Activated CD8-positive, alpha-beta T cell treated with anti-CD3 and anti-CD28 coated beads, Interleukin-2, amount 10 ng/mL, durations not matched to agents 7 days and 5 days (primary cell): ENCODE measurements at regions not wholly inside any gene's neighbourhood (a gene's known extent, or its start where the extent isn't known, plus 50 kb on each side); places are given as distances from the start of the nearest gene placed in this dataset.

Experiments used
- ATAC-seq: fragments of 150-1000 bp; cut with Tn5 transposase; one replicate; pipeline ENCODE4 v1.10.0; 2021; ENCODE audit warnings: moderate library complexity
- CTCF ChIA-PET: fragments of 350-600 bp; sonication (Branson Sonifier 250); formaldehyde crosslinking; loops from one replicate; lab custom pipeline; 2021; ENCODE audit warnings: antibody characterized with exemption; lab: Charles Lee
- POLR2A ChIA-PET: fragments of 350-600 bp; sonication (Branson Sonifier 250); formaldehyde crosslinking; loops from one replicate; lab custom pipeline; 2021; ENCODE audit warnings: antibody characterized with exemption; lab: Charles Lee
- DNase-seq: peaks from one replicate; pipeline ENCODE4 v3.0.0-alpha.2; 2020
- H3K27ac Mint-ChIP-seq: one replicate; pipeline ENCODE4 v1.8.0; 2021; ENCODE audit warnings: mild to moderate bottlenecking, mixed read lengths
- H3K27me3 Mint-ChIP-seq: one replicate; pipeline ENCODE4 v1.8.0; 2021; ENCODE audit warnings: low read depth, mixed read lengths
- H3K36me3 Mint-ChIP-seq: one replicate; pipeline ENCODE4 v1.8.0; 2021; ENCODE audit warnings: low read depth, mixed read lengths
- H3K4me1 Mint-ChIP-seq: one replicate; pipeline ENCODE4 v1.8.0; 2021; ENCODE audit warnings: low read depth, mixed read lengths
- H3K4me3 Mint-ChIP-seq: one replicate; pipeline ENCODE4 v1.8.0; 2021; ENCODE audit warnings: mild to moderate bottlenecking, mixed read lengths
- H3K9me3 Mint-ChIP-seq: one replicate; pipeline ENCODE4 v1.8.0; 2022; ENCODE audit warnings: mixed read lengths; ENCODE audit not compliant: insufficient read depth

DNA sequence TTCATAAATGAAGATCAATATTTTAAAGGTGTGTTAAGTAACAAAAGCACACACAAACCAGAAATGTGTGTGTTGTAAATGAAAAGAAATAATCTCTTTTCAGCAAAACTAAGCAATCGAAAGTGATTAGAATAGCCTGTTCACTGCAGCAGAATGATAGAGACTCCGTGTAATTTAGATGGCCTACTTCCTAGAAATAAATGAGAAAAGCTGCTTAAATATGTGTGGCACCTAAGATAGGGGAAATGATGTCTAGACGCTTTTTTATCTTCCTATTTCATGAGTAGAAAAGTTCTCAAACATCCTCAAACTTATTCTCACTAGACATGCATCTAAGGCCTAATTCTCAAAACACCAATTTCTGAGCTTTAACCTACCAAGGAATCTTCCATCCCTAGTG is 124.7 kb upstream of the BRINP3 start:
- H3K4me3 Mint-ChIP-seq = no peak overlapping the region
- no peak overlapping the region for H3K27ac Mint-ChIP-seq
- no peaks in the 10 kb centered on the region for H3K36me3 Mint-ChIP-seq
- CTCF ChIA-PET = no interaction called here
- H3K27me3 Mint-ChIP-seq = no peaks in the 10 kb centered on the region
- POLR2A ChIA-PET = no interaction called here
- no peaks in the 10 kb centered on the region for H3K9me3 Mint-ChIP-seq
- ATAC-seq (no peak), DNase-seq (no peak)
- H3K4me1 Mint-ChIP-seq = no peaks in the 10 kb centered on the region

DNA sequence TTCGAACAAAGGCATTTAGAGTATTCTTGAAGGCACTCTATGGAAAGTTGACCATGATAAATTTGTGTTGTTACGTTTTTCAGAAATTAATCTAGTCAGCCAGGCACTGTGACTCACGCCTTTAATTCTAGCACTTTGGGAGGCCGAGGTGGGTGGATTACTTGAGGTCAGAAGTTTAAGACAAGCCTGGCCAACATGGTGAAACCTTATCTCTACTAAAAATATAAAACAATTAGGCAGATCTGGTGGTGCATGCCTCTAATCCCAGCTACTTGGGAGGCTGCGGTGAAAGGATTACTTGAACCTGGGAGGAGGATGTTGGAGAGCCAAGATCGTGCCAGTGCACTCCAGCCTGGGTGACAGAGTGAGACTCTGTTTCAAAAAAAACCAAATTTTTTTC is 130.6 kb upstream of the BRINP3 start:
- Mint-ChIP-seq H3K27me3 (no peaks in the 10 kb centered on the region), H3K4me1 (no peaks in the 10 kb centered on the region), H3K36me3 (no peaks in the 10 kb centered on the region), H3K27ac (no peak overlapping the region), H3K9me3 (no peaks in the 10 kb centered on the region), H3K4me3 (no peak overlapping the region)
- no peak for DNase-seq
- CTCF ChIA-PET = no interaction called here
- POLR2A ChIA-PET = no interaction called here
- ATAC-seq = no peak

DNA sequence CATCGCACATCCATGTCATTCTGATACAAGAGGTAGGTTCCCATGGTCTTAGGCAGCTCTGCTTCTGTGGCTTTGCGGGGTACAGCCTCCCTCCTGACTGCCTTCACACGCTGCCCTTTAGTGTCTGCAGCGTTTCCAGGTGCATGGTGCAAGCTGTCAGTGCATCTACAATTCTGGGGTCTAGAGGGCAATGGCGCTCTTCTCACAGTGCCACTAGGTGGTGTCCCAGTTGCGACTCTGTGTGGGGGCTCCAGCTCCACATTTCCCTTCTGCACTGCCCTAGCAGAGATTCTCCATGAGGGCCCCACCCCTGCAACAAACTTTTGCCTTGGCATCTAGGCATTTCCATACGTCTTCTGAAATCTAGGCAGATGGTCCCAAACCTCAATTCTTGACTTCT is 138.2 kb upstream of the BRINP3 start:
- ATAC-seq (no peak), DNase-seq (no peak)
- no peak overlapping the region for H3K27ac Mint-ChIP-seq
- H3K27me3 Mint-ChIP-seq = no peaks in the 10 kb centered on the region
- ChIA-PET CTCF (no interaction called here), POLR2A (no interaction called here)
- no peaks in the 10 kb centered on the region for H3K4me1 Mint-ChIP-seq
- H3K4me3 Mint-ChIP-seq = no peak overlapping the region
- no peaks in the 10 kb centered on the region for H3K36me3 Mint-ChIP-seq
- H3K9me3 Mint-ChIP-seq = peaks cover 8% of the 10 kb centered on the region

DNA sequence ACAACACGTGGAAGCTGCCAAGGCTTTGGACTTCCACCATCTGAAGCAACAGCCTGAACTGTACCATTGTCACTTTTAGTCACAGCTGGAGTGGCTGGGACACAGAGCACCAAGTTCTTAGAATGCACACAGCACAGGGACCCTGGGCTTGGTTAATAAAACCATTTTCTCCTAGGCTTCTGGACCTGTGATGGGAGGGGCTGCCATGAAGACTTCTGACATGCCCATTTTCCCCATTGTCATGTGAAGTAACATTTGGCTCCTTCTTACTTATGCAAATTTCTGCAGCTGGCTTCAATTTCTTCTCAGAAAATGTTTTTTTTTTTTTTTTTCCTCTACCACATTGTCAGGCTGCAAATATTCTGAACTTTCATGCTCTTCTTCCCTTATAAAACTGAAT is 138.6 kb upstream of the BRINP3 start:
- no peaks in the 10 kb centered on the region for H3K27me3 Mint-ChIP-seq
- ATAC-seq (no peak), DNase-seq (no peak)
- POLR2A ChIA-PET = no interaction called here
- no peaks in the 10 kb centered on the region for H3K36me3 Mint-ChIP-seq
- H3K9me3 Mint-ChIP-seq = peaks cover 8% of the 10 kb centered on the region
- no peak overlapping the region for H3K27ac Mint-ChIP-seq
- H3K4me1 Mint-ChIP-seq = no peaks in the 10 kb centered on the region
- no peak overlapping the region for H3K4me3 Mint-ChIP-seq
- CTCF ChIA-PET = no interaction called here

DNA sequence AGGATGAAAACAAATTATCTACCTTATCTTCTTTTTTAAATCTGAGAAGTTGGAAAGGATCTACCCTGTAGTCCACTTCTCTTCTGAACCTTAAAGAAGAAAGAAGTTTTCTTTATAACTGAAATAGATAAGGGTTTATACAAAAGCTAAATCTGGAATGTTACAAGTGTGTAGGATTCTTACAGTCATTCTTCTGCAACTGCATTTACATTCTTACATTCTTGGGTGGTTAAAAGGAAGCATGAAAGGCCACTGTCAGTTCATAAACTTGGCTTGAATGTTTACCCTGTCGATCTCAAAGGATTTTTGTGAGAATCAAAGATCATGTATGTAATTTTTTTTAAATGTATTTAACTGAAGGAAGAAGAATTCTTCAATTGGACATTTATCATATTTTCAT is 142.1 kb upstream of the BRINP3 start:
- POLR2A ChIA-PET = no interaction called here
- H3K27ac Mint-ChIP-seq = no peak overlapping the region
- no peak for ATAC-seq

DNA sequence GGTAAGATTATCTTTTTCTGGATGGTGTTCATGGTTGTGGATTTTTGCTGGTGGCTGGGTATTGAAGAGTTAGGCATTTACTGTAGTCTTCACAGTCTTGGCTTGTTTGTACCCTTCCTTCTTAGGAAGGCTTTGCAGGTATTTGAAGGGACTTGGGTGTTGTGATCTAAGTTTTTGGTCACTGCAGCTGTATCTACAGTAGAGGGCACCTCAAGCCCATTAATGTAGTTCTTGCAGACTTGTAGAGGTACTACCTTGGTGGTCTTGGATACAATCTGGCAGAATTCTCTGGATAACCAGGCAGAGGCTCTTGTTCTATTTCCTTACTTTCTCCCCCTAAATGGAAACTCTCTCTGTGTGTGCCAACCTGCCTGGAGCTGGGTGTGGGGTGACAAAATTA is 155.8 kb upstream of the BRINP3 start:
- ATAC-seq = no peak
- ChIA-PET POLR2A (no interaction called here), CTCF (no interaction called here)
- H3K27me3 Mint-ChIP-seq = no peaks in the 10 kb centered on the region
- peaks cover 6% of the 10 kb centered on the region for H3K9me3 Mint-ChIP-seq
- no peaks in the 10 kb centered on the region for H3K36me3 Mint-ChIP-seq
- H3K27ac Mint-ChIP-seq = no peak overlapping the region
- H3K4me3 Mint-ChIP-seq = no peak overlapping the region
- DNase-seq = no peak
- H3K4me1 Mint-ChIP-seq = no peaks in the 10 kb centered on the region

More for the DNA sequence above, 142.1 kb upstream of the BRINP3 start:
- Mint-ChIP-seq H3K4me1 (no peaks in the 10 kb centered on the region), H3K27me3 (no peaks in the 10 kb centered on the region), H3K9me3 (peaks cover 12% of the 10 kb centered on the region), H3K4me3 (no peak overlapping the region), H3K36me3 (no peaks in the 10 kb centered on the region)
- CTCF ChIA-PET = no interaction called here
- DNase-seq = no peak

GRCh38 chr1:190634134-190634533 is 156.5 kb upstream of the BRINP3 start:
- ATAC-seq (no peak), DNase-seq (no peak)
- Mint-ChIP-seq H3K27ac (no peak overlapping the region), H3K4me3 (no peak overlapping the region), H3K9me3 (peaks cover 3% of the 10 kb centered on the region), H3K4me1 (no peaks in the 10 kb centered on the region), H3K36me3 (no peaks in the 10 kb centered on the region), H3K27me3 (no peaks in the 10 kb centered on the region)
- ChIA-PET POLR2A (no interaction called here), CTCF (no interaction called here)

DNA sequence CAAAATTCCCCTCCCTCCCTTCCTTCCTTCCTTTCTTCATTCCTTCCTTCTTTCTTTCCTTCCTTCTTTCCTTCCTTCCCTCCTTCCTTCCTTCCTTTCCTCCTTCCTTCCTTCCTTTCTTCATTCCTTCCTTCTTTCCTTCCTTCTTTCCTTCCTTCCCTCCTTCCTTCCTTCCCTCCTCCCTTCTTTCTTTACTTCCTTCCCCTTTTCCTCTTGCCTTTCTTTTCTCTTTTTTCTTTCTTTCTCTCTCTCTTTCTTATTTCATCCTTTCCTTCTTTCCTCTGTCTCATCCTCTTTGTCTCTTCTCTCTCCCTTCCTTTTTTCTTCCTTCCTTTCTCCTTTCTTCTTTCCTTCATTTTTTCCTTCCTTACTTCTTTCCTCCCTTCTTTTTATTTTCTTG is 171.9 kb upstream of the BRINP3 start:
- ATAC-seq = no peak
- no peak for DNase-seq
- POLR2A ChIA-PET = no interaction called here
- Mint-ChIP-seq H3K27ac (no peak overlapping the region), H3K4me3 (no peak overlapping the region), H3K36me3 (no peaks in the 10 kb centered on the region), H3K4me1 (no peaks in the 10 kb centered on the region), H3K9me3 (peaks cover 12% of the 10 kb centered on the region), H3K27me3 (no peaks in the 10 kb centered on the region)
- CTCF ChIA-PET = no interaction called here

DNA sequence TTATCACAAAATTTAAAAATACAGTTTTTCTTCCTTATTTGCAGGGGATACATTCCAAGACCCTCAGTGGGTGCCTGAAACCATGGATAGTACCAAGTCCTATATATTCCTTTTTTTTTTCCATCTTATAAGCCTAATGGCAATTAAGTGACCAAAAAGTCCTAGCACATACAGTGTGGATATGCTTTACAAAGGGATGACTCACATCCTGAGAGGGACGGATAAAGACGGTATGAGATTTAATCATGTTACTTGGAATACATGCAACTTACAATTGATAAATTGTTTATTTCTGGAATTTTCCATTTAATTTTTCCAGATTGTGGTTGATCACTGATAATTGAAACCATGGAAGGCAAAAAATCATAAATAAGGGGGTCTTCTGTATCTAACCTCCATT is 181.2 kb upstream of the BRINP3 start:
- DNase-seq (no peak), ATAC-seq (no peak)
- Mint-ChIP-seq H3K4me3 (no peak overlapping the region), H3K27me3 (no peaks in the 10 kb centered on the region), H3K9me3 (peaks cover 4% of the 10 kb centered on the region), H3K36me3 (no peaks in the 10 kb centered on the region), H3K4me1 (no peaks in the 10 kb centered on the region), H3K27ac (no peak overlapping the region)
- POLR2A ChIA-PET = no interaction called here
- CTCF ChIA-PET = no interaction called here

- Mint-ChIP-seq H3K27ac (no peak overlapping the region), H3K4me1 (no peaks in the 10 kb centered on the region), H3K4me3 (no peak overlapping the region), H3K27me3 (no peaks in the 10 kb centered on the region), H3K9me3 (peaks cover under 1% of the 10 kb centered on the region), H3K36me3 (no peaks in the 10 kb centered on the region)
- ATAC-seq (no peak), DNase-seq (no peak)
- ChIA-PET POLR2A (no interaction called here), CTCF (no interaction called here)
These were observed 186.3 kb upstream of the BRINP3 start for GRCh38 chr1:190663962-190664361.

DNA sequence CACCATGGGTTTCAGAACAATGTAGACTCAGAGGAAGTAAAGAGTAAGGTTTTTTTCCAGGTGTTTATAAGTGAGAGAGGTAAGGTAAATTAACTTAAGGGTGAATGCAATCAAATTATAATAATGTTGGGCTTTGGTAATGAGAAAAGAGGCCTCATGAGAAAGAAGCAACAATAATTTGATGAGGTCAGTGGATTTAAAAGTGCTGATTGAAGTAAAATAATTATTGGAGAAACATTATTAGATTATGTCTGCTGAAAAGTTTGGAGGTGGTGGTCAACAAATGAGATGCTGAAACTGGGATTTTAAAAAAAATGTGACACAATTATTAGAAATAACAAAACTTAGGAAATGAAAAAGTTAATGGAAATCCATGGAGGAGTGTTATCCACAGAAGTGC is 187.4 kb upstream of the BRINP3 start:
- H3K4me3 Mint-ChIP-seq = no peak overlapping the region
- DNase-seq (no peak), ATAC-seq (no peak)
- POLR2A ChIA-PET = no interaction called here
- H3K27me3 Mint-ChIP-seq = no peaks in the 10 kb centered on the region
- peaks cover 3% of the 10 kb centered on the region for H3K9me3 Mint-ChIP-seq
- H3K27ac Mint-ChIP-seq = no peak overlapping the region
- no peaks in the 10 kb centered on the region for H3K4me1 Mint-ChIP-seq
- CTCF ChIA-PET = no interaction called here
- no peaks in the 10 kb centered on the region for H3K36me3 Mint-ChIP-seq

DNA sequence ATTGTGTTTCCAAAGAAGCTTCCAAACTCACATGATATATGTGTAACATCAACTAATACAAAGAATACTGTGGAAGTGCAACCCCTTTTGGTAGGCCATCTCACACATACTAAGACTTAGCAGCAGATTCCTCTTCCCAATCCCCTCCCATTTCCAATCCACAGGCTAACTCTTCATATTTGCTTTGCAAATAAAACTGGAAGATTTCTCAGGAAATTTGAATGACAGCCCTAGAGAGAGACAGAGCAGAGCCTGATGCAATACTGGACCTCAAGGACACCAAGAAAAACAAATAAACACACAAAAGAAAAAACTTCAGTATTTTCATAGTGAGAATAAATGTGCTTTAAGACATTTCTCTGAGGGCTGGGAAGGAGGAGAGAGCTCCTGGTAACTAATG is 190.2 kb upstream of the BRINP3 start:
- Mint-ChIP-seq H3K9me3 (peaks cover 10% of the 10 kb centered on the region), H3K27me3 (no peaks in the 10 kb centered on the region), H3K36me3 (no peaks in the 10 kb centered on the region), H3K4me1 (no peaks in the 10 kb centered on the region), H3K27ac (no peak overlapping the region), H3K4me3 (no peak overlapping the region)
- ChIA-PET CTCF (no interaction called here), POLR2A (no interaction called here)
- DNase-seq (no peak), ATAC-seq (no peak)

- H3K27me3 Mint-ChIP-seq = no peaks in the 10 kb centered on the region
- POLR2A ChIA-PET = no interaction called here
- H3K27ac Mint-ChIP-seq = no peak overlapping the region
These were observed 201.4 kb upstream of the BRINP3 start for GRCh38 chr1:190679044-190679443.

More at GRCh38 chr1:190679044-190679443, 201.4 kb upstream of the BRINP3 start:
- H3K9me3 Mint-ChIP-seq = peaks cover 8% of the 10 kb centered on the region
- H3K4me3 Mint-ChIP-seq = no peak overlapping the region
- CTCF ChIA-PET = no interaction called here
- DNase-seq (no peak), ATAC-seq (no peak)
- H3K4me1 Mint-ChIP-seq = no peaks in the 10 kb centered on the region
- no peaks in the 10 kb centered on the region for H3K36me3 Mint-ChIP-seq
